ENCODE measurements at regions not wholly inside any gene's neighbourhood (a gene's known extent, or its start where the extent isn't known, plus 50 kb on each side); places are given as distances from the start of the nearest gene placed in this dataset.

DNA sequence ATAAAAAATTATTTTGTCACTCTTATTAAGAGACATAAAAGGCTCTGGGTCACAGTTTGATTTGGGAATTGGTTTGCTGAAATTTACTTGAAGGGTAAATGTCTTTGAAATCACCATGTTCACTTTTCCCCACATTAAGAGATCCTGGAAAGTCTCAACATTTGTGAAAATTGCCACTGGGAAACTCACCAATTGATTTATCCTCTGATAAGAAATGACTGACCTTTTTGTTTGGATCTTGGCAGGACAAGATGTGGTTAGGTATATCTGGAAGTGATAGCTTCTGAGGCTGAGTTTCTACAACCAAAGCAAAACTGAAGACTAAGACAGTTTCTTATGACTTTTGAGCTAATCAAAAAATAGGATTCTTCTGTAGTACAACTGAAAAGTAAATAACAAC lies 107.1 kb upstream of the TMEM106B start:
- TF ChIP-seq, protein P1, sequence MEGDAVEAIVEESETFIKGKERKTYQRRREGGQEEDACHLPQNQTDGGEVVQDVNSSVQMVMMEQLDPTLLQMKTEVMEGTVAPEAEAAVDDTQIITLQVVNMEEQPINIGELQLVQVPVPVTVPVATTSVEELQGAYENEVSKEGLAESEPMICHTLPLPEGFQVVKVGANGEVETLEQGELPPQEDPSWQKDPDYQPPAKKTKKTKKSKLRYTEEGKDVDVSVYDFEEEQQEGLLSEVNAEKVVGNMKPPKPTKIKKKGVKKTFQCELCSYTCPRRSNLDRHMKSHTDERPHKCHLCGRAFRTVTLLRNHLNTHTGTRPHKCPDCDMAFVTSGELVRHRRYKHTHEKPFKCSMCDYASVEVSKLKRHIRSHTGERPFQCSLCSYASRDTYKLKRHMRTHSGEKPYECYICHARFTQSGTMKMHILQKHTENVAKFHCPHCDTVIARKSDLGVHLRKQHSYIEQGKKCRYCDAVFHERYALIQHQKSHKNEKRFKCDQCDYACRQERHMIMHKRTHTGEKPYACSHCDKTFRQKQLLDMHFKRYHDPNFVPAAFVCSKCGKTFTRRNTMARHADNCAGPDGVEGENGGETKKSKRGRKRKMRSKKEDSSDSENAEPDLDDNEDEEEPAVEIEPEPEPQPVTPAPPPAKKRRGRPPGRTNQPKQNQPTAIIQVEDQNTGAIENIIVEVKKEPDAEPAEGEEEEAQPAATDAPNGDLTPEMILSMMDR (conservative IDR thresholded peaks at IDR 0.05 in 1 of 2, IDR thresholded peaks at IDR 0.05 in 1 of 2; ENCODE audit: extremely low read depth in 1 of 2, insufficient read depth in 1 of 2, low read depth in 1 of 2, low read length in 2 of 2), result no peak
- no peak for TF ChIP-seq EZH2 (IDR thresholded peaks at IDR 0.05; ENCODE audit: borderline replicate concordance, low read length)
